SKM-1 (cell line): ENCODE measurements at regions not wholly inside any gene's neighbourhood (a gene's known extent, or its start where the extent isn't known, plus 50 kb on each side); places are given as distances from the start of the nearest gene placed in this dataset.
"Not testable (repeated sequence)": the region's sequence is repeated elsewhere in the genome, so short reads cannot be mapped to it uniquely, and the experiment has no call there.

ENCODE experiments used
- DNase-seq: peaks from one replicate; lab custom pipeline; 2025; ENCODE audit not compliant: unreplicated experiment; lab: John Stamatoyannopoulos, UW

GRCh38 chr17:47066841-47067682, 88.0 kb upstream of the RPRML start:
- DNase-seq, result peak; percentile 59

GRCh38 chr17:47066095-47066494, 87.0 kb upstream of the RPRML start:
- no peak for DNase-seq

DNA sequence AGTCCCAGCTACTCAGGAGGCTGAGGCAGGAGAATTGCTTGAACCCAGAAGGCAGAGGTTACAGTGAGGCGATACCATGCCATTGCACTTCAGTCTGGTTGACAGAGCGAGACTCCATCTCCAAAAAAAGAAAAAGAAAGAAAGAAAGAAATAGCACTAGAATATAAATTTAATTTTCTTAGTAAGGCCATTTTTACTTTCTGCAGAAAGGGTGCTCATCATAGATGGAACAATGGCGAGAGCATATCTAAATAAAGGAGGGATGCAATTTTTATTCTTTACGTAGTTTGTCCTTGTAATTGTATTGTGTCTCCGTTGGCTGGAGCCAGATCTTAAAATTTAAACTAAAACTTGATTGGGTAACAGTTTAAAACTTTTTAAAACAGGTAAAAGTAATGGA, 85.6 kb upstream of the RPRML start:
- DNase-seq, result no peak

GRCh38 chr17:47063475-47063874, 84.4 kb upstream of the RPRML start:
- DNase-seq, result no peak

DNA sequence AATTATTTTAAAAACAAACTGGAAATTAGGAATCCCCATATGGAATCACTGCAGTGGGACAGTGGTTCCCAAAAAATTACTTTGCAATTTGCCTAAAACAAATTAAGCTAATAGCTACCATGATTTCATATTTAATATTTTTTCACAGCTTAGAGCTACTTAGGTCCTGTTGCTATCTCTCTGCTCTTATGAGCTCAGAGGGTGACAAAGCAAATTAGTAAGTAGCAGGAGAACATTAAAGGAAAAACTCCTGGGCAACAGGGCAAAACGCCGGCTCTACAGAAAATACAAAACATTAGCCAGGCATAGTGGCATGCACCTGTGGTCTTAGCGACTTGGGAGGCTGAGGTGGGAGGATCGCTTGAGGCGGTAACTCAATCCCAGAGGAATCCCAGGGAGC, 83.8 kb upstream of the RPRML start:
- not testable (repeated sequence) for DNase-seq

- DNase-seq, result not testable (repeated sequence)
These were observed 81.0 kb upstream of the RPRML start for GRCh38 chr17:47060005-47060404.

- DNase-seq, result no peak
These were observed 78.8 kb upstream of the RPRML start for GRCh38 chr17:47057830-47058229.

- not testable (repeated sequence) for DNase-seq
These were observed 78.2 kb upstream of the RPRML start for GRCh38 chr17:47057279-47057678.

GRCh38 chr17:47056687-47057086, 77.6 kb upstream of the RPRML start:
- DNase-seq, result not testable (repeated sequence)
